NCI-H524 treated with DMSO at 0.1 percent for 48 hours (cell line): ENCODE measurements at regions not wholly inside any gene's neighbourhood (a gene's known extent, or its start where the extent isn't known, plus 50 kb on each side); places are given as distances from the start of the nearest gene placed in this dataset.
"Not testable (repeated sequence)": the region's sequence is repeated elsewhere in the genome, so short reads cannot be mapped to it uniquely, and the experiment has no call there.

Experiments
- DNase-seq: peaks from one replicate; lab custom pipeline; 2025; lab: John Stamatoyannopoulos, UW

GRCh38 chr5:174982485-174982884 is 258.1 kb downstream of the MSX2 start:
- DNase-seq = no peak

GRCh38 chr5:174981416-174981815 is 257.0 kb downstream of the MSX2 start:
- DNase-seq = no peak

GRCh38 chr5:174980952-174981351 is 256.6 kb downstream of the MSX2 start:
- no peak for DNase-seq

- DNase-seq = no peak
Measured at GRCh38 chr5:174972291-174972690, 247.9 kb downstream of the MSX2 start.

DNA sequence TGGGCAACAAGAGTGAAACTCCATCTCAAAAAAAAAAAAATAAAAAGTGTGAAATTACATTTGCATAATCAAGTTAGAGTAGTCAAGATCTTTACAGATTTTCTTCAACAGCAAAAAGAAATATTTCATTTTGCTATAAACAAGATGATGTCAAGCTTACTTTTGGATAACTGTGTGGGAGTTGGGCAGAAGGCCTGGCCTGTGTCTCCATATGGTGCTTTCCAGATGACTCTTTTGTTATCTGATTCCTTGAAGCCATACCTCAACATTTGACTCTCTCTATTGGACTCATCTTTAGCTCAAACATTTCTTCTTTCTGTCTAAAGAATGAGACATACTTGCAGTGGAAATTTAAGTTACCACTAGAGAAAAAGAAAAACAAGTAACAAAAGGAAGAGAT is 246.8 kb downstream of the MSX2 start:
- no peak for DNase-seq

GRCh38 chr5:174970502-174970901 is 246.1 kb downstream of the MSX2 start:
- DNase-seq = no peak

DNA sequence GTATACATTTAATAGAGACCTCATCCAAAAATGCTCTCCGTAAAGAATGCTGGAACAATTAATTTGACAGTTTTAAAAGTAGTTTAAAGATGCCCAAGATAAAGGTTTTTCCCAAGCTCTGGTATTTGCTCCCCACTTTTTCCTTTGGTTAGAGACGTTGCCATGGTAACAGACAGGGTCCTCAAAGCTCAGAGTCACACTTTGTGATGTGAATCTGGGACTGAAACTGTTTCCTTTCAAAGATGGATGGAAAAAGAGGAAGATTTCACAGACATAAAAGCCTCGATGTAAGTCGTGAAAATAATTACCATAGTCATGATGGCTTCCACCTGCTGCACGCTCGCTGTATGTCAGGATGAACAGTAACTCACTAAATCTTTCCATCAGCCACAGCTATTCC is 229.5 kb downstream of the MSX2 start:
- no peak for DNase-seq

DNA sequence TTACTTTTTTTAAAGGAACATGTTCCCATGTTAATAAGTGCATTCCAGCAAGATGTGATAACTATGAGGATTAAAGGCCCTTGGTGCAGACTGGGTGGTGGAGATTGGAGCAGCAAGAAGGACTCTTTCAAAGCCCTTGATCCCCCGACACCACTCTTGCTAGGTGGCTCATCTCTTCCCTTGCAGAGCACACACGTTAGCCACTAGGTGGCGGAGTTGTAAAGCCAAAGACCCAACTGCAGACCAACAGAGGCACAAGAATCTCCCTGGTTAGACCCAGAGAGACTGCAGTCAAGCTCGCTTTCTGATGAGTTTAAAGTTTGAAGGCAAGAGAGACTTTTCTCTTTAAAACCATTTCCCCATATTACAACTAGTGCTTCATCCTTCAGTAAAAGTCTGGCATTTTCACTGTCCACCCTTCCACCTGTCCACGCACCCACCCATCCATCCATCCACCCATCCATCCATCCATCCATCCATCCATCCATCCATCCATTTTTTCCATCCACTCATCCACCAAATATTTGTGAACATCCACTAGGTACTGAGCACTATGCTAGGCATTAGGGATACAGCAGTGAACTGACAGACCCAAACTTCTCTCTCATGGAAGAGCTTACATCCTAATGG is 226.9 kb downstream of the MSX2 start:
- DNase-seq = peak; percentile 44

- no peak for DNase-seq
Measured at GRCh38 chr5:174947548-174947947, 223.2 kb downstream of the MSX2 start.

GRCh38 chr5:174945853-174946252 is 221.5 kb downstream of the MSX2 start:
- peak; percentile 42 for DNase-seq

GRCh38 chr5:174943785-174944184 is 219.4 kb downstream of the MSX2 start:
- DNase-seq = no peak

- not testable (repeated sequence) for DNase-seq
Measured at GRCh38 chr5:174943002-174943401, 218.6 kb downstream of the MSX2 start.

GRCh38 chr5:174937201-174938123 is 213.1 kb downstream of the MSX2 start:
- no peak for DNase-seq

DNA sequence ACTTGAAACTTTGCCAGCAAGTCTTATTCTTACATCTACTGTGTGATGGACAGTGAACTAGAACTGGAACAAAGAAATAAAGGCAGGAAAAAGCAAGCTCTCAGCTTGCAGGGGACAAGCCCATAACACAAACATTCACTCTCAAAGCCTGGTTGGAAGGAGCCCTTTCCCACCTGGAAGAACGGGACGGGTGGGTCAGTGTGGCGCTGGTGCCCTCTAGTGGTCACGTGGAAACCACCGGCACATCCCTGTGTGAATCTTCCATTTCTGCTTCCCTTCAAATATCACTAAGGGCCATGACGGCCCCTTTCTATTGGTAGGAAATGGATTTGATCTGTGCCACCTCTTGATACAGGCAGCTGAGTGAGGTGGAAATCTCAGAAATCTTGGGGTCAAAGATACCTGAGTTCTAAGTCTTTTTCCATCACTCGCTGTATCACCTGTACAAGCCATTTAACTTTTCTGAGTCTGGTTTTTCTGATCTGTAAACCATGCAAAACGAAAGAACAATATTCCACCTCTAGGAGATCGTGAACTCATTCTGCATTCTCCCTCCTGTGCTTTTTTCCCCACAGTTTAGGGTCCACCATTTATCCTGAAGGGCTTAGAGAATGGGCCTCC is 211.6 kb downstream of the MSX2 start:
- no peak for DNase-seq

DNA sequence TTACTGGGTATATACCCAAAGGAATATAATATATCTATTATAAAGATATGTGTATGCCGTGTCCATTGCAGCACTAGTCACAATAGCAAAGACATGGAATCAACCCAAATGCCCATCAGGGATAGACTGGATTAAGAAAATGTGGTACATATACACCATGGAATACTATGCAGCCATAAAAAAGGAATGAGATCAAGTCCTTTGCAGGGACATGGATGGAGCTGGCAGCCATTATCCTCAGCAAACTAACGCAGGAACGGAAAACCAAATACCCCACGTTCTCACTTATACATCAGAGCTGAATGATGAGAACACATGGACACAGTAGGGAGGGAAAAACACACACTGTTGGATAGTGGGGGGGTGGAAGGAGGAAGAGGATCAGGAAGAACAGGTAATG is 206.7 kb downstream of the MSX2 start:
- DNase-seq = not testable (repeated sequence)

DNA sequence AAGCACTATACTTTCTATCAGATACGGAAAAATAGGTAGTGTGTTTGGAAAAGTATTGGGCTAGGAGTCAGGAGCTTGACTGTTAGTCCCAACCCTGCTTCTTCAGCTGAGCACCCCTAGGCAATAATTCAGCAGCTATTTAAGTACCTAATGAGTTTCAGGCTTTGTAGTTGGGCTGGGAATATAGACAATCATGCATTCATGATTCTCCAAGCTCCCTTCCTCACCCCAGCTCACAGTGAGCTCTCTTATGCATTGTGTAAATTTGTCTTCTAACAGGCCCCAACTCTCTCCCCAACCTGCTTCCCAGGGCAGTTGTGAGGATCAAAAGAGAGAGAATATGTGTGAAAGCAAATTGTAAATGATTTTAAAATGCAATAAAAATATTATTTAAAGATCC is 201.2 kb downstream of the MSX2 start:
- no peak for DNase-seq

DNA sequence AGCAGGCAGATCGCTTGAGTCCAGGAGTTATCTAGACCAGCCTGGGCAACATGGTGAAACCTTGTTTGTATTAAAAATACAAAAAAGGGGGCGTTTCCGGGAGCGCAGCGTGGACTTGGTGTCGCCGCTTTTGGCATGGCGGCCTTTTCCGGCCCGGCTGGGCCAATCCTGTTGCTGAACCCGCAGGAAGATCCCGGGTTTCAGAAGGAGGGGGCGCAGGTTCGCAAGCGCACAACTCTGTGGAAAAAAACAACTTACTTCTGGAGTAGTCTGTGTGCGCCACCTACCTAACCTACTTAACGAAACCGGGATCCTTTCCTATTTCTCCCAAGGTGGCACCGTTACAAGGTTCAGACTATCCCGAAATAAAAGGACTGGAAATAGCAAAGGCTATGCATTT is 198.6 kb downstream of the MSX2 start:
- no peak for DNase-seq

DNA sequence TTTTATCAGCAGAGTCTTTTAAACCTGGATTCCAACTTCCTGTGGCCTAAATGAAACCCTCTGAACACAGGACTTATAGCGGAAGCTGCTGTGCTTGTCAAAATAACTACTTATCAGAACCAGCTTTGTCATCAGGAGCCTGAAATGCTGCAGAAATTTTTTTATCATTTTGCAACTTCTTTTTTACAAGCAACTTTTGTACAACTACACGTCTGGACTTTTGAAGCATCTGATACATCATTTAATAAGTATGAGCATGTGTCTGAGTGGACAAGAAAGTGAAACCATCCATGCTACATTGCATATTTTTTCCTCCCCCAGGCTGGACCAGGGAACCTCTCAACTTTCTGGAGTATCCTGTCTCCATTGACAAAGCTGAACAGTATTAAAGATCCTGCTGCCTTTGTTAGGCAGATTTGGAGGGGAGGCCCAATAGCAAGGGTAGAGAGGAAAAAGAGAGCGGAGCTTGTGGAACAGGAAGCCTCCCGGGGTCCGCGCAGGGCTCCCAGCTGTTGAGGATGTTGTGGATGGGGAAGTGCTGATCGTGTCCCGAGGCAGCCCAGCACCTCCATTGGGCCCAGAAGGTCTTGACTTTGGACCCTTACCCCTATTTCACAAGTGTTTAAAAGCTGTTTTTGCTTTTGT is 196.6 kb downstream of the MSX2 start:
- DNase-seq = no peak

- DNase-seq = no peak
Measured at GRCh38 chr5:174919351-174919750, 195.0 kb downstream of the MSX2 start.

DNA sequence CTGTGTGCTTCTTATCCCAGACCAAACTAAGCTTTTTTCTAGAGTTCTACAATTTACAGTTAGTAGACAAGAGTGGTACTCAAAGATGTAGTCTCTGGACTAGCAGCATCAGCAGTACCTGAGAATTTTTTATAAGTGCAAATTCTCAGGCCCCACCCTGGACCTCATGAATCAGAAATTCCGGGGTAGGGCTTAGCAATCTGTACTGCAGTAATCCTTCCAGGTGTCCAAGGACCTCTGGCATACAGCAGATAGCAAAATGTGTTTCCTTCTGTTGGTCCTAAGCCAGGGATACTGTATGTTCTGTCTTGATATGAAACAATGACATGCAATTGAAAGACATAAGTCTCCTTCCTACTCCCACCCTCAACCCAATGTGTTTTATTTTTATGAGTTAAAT is 194.3 kb downstream of the MSX2 start:
- DNase-seq = no peak

DNA sequence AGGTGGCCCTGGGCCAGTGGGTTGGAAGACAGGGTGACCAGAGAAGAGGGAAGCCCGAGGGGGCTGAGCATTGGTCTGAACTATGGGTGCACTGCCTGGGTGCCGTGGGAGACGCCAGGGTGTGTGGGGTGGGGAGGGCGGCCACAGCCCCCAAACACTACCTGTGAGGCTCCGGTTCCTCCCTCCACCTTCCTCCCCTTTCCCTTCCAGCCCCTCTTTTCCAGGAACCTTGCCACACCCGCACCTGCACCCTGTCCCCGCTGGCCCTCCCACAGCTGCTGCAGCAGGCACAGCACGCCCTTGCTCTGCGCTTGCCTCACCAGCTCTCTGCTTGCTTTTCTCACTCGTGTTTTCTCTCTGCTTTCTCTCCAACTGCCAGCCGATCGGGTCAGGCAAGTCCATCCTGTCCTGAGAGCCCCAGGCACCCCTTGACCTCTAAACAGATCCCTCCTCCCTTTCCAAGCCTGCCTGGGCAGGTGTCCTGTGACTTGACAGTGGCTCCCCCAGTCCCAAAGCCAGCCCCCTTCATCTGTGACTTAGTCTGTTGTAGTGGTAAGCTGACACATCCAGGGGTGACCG is 193.7 kb downstream of the MSX2 start:
- no peak for DNase-seq

GRCh38 chr5:174917435-174917834 is 193.1 kb downstream of the MSX2 start:
- DNase-seq = not testable (repeated sequence)
